Upper lobe of left lung (tissue), 6 donors: ENCODE measurements at regions not wholly inside any gene's neighbourhood (a gene's known extent, or its start where the extent isn't known, plus 50 kb on each side); places are given as distances from the start of the nearest gene placed in this dataset.

Source experiments
- ATAC-seq, 2 donors: fragments of 200-7000 bp; cut with Tn5 transposase; one replicate each; pipeline ENCODE4 v1.9.1; 2022; ENCODE audit warnings: mild to moderate bottlenecking in 2 of 2, moderate library complexity in 2 of 2; ENCODE audit not compliant: low FRiP score in 2 of 2
- DNase-seq, 2 donors: peaks; one replicate each; pipeline ENCODE4 v3.0.0-alpha.2; 2019 to 2020
- H3K27ac ChIP-seq, 4 donors: fragments of 200-600 bp; sonication (generic); one replicate each; pipeline ENCODE4 v1.5.1; 2016 to 2019
- H3K27me3 ChIP-seq, 4 donors: fragments of 200-600 bp; sonication (generic); one replicate each; pipeline ENCODE4 v1.5.1; 2017 to 2019
- H3K36me3 ChIP-seq, 4 donors: fragments of 200-600 bp; sonication (generic); one replicate each; pipeline ENCODE4 v1.5.1; 2016 to 2019
- H3K4me1 ChIP-seq, 4 donors: fragments of 200-600 bp; sonication (generic); one replicate each; pipeline ENCODE4 v1.5.1; 2018 to 2019
- H3K4me3 ChIP-seq, 4 donors: fragments of 200-600 bp; sonication (generic); one replicate each; pipeline ENCODE4 v1.5.1; 2017 to 2019; ENCODE audit warnings: mild to moderate bottlenecking in 2 of 4, moderate library complexity in 1 of 4
- H3K9me3 ChIP-seq, 4 donors: fragments of 200-600 bp; sonication (generic); one replicate each; pipeline ENCODE4 v1.5.1; 2018 to 2019
- EP300 ChIP-seq, 4 donors: sonication (generic); formaldehyde crosslinking; IDR thresholded peaks; one replicate each; pipeline ENCODE4 v1.5.1; 2017; ENCODE audit warnings: antibody characterized with exemption in 4 of 4, control low read depth in 2 of 4
- POLR2A ChIP-seq, 4 donors: fragments of 450-650 bp; IDR thresholded peaks; one replicate each; pipeline ENCODE4 v1.5.1; 2016 to 2017; ENCODE audit warnings: antibody characterized with exemption in 4 of 4, mild to moderate bottlenecking in 2 of 4
- POLR2AphosphoS5 ChIP-seq, 2 donors: sonication (generic); formaldehyde crosslinking; IDR thresholded peaks; one replicate each; pipeline ENCODE4 v1.5.1; 2017; ENCODE audit warnings: antibody characterized with exemption in 2 of 2
- WGBS, 2 donors: methylation state at CpG; one replicate each; pipeline ENCODE4 v1.1.5; 2017 to 2018; 5-methylcytosine and 5-hydroxymethylcytosine counted together
- TF ChIP-seq, protein P1 (sequence below), 6 experiments: fragments of 450-650 bp in 4 of 6; fragments of 200-600 bp in 2 of 6; sonication (generic) in 2 of 6; IDR thresholded peaks; one replicate each; pipeline ENCODE4 v1.5.1; 2016 to 2019; ENCODE audit warnings: antibody characterized with exemption in 6 of 6
- donor health status: DM: no; HTN: no; CAD: no; lungs with moderate emphysema.
- donor health status: DM: no; HTN: yes; CAD: no; lungs with severe emphysema.

DNA sequence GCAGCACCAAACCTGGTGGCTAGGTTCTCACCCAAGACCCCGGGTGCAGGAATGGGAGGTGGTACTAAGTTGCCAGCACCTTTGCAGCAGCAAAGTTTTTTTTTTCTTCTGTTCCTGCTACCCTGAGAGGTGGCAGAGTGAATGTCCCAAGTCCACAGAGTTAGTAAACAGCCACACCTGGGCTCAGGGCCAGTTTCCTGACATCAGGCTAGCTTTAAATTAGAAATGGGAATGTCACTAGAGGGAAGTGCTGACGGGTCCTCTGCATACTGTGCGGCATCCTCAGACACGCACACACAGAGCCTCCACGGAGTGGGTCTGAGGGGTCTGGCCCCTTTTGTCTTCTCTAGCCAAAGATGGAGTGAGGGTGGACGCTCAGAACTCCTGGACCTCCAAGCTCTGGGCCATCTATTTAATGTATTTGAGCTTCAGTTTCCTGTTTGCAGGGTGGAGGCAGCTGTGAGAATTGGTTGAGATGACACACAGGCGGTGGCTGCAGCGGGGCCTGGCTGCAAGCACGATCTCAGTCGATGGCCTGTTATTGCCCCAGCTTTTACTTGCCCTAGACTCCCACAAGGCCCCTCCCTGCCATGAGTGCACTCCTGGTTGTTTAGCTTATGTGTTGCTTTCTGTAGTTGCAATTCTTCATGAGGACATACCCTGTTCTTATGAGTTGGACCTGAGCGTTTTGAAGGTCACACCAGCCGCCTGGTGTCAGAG lies 751.4 kb upstream of the HS6ST1 start:
- no peak overlapping the region for H3K4me3 ChIP-seq
- H3K27me3 ChIP-seq, result no peaks in the 10 kb centered on the region
- no peaks in the 10 kb centered on the region for H3K9me3 ChIP-seq
- H3K27ac ChIP-seq, result no peak overlapping the region
- WGBS, 2 donors, result 69 to 84% methylated on average over 7 to 11 of the region's 12 CpGs
- ATAC-seq (no peak), DNase-seq (no peak)
- no peaks in the 10 kb centered on the region for H3K4me1 ChIP-seq
- TF ChIP-seq, protein P1, sequence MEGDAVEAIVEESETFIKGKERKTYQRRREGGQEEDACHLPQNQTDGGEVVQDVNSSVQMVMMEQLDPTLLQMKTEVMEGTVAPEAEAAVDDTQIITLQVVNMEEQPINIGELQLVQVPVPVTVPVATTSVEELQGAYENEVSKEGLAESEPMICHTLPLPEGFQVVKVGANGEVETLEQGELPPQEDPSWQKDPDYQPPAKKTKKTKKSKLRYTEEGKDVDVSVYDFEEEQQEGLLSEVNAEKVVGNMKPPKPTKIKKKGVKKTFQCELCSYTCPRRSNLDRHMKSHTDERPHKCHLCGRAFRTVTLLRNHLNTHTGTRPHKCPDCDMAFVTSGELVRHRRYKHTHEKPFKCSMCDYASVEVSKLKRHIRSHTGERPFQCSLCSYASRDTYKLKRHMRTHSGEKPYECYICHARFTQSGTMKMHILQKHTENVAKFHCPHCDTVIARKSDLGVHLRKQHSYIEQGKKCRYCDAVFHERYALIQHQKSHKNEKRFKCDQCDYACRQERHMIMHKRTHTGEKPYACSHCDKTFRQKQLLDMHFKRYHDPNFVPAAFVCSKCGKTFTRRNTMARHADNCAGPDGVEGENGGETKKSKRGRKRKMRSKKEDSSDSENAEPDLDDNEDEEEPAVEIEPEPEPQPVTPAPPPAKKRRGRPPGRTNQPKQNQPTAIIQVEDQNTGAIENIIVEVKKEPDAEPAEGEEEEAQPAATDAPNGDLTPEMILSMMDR (IDR thresholded peaks at IDR 0.05), result no peak
- TF ChIP-seq EP300 (IDR thresholded peaks at IDR 0.05) (no peak), POLR2A (IDR thresholded peaks at IDR 0.05) (no peak), POLR2AphosphoS5 (IDR thresholded peaks at IDR 0.05) (no peak)
- no peaks in the 10 kb centered on the region for H3K36me3 ChIP-seq

DNA sequence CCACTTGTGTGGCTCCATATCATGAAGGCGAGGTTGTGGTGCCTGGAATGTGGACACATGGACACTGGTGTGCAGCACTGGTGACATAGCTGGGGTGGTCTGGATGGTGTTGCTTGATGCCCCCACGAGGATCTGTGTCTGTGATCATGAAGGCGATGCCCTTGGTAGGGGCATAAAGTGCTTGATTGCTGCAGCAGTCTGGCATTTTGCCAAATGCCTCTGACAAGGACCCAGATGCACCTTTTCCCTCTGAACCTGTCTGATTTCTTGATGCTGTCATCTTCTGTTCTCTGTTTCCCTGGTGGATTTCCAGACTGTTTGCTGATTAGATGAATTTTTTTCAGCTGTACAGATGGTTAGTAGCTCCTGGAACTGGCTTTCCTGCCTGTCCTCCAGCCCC lies 752.0 kb upstream of the HS6ST1 start:
- WGBS, 2 donors, result 74% methylated on average over 3 of the region's 3 CpGs; no CpG with 5 or more reads in 1 of the 2 donors
- H3K4me3 ChIP-seq, result no peak overlapping the region
- ATAC-seq, result no peak
- H3K27me3 ChIP-seq, result no peaks in the 10 kb centered on the region
- no peak overlapping the region for H3K27ac ChIP-seq
- no peaks in the 10 kb centered on the region for H3K9me3 ChIP-seq
- no peak for TF ChIP-seq POLR2A (IDR thresholded peaks at IDR 0.05)
- H3K36me3 ChIP-seq, result no peaks in the 10 kb centered on the region
- no peak for DNase-seq
- H3K4me1 ChIP-seq, result no peaks in the 10 kb centered on the region

DNA sequence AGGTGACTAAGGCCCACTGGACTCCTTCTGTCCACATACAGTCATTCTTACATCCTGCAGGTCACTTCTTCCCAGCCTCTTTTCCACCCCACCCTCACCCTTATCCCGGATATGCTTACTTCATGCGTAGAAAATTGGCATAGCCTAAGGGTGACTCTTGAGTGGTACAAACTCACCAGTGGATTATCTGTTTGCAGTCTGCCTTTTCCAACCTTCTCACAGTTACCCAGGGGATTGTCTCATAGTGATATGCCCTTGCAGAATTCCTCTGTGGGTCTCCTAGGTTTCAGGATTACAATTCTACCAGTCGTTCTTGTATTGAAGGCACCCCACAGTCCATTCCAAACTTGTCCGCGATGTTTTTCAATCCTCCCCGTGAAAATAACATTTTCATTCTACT lies 752.9 kb upstream of the HS6ST1 start:
- no peaks in the 10 kb centered on the region for H3K27me3 ChIP-seq
- no peak overlapping the region for H3K4me3 ChIP-seq
- no peak overlapping the region for H3K27ac ChIP-seq
- H3K36me3 ChIP-seq, result no peaks in the 10 kb centered on the region
- WGBS, 2 donors, result 91 to 97% methylated on average over 6 of the region's 6 CpGs
- no peak for DNase-seq
- TF ChIP-seq POLR2AphosphoS5 (IDR thresholded peaks at IDR 0.05) (no peak), EP300 (IDR thresholded peaks at IDR 0.05) (no peak), POLR2A (IDR thresholded peaks at IDR 0.05) (no peak)
- TF ChIP-seq, protein P1 (IDR thresholded peaks at IDR 0.05), result no peak
- no peaks in the 10 kb centered on the region for H3K4me1 ChIP-seq
- no peaks in the 10 kb centered on the region for H3K9me3 ChIP-seq
- no peak for ATAC-seq

DNA sequence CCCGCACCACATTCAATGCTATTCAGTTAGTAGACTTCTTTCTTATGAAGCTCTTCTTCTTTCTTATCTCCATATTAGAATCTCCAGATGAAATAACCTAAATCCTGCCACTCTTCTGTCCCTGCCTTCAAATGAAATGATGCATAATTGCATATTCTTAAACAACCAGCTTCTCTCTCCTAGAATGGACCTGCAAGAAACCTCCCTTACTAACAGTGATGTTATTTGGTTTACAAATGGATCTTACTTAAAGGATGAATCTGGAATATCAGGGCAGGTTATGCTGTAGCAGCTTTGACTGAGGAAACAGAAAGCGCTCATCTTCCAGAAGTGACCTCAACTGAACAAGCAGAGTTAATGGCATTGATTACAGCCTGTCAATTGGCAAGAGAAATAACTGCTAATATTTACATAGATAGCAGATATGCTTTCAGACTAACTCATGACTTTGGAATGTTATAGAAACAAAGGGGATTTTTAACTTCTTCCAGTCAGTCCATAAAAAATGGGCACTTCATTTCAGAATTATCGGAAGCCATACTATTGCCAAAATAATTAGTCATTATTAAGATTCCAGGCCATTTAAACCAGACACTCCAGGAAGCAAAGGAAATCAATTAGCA lies 755.7 kb upstream of the HS6ST1 start:
- no peaks in the 10 kb centered on the region for H3K27me3 ChIP-seq
- no peaks in the 10 kb centered on the region for H3K9me3 ChIP-seq
- WGBS, 2 donors, result 73 to 81% methylated on average over 3 of the region's 3 CpGs
- ATAC-seq (no peak), DNase-seq (no peak)
- no peaks in the 10 kb centered on the region for H3K36me3 ChIP-seq
- no peak overlapping the region for H3K4me3 ChIP-seq
- H3K4me1 ChIP-seq, result no peaks in the 10 kb centered on the region
- TF ChIP-seq, protein P1 (IDR thresholded peaks at IDR 0.05), result no peak
- TF ChIP-seq POLR2A (IDR thresholded peaks at IDR 0.05), result no peak
- no peak for TF ChIP-seq EP300 (IDR thresholded peaks at IDR 0.05)
- TF ChIP-seq POLR2AphosphoS5 (IDR thresholded peaks at IDR 0.05), result no peak
- H3K27ac ChIP-seq, result no peak overlapping the region

DNA sequence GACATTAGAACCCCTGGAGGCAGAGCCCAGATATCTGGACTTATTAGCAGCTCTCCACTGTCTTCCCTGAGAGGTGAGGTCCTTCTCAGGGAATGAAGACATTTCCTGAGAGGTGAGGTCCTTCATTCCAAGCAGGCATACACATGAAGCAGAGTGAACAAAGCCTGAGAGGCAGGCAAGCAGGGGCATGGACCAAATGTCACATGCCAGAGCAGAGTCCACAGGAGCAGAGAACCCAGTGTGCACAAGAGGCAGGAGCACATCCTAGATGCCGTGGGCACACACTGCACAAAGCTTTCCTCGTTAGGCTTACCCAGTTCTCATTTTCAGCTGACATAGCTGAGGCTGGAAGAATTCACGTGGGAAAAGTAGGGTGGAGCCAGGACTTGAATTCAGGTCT lies 759.9 kb upstream of the HS6ST1 start:
- H3K36me3 ChIP-seq, result no peaks in the 10 kb centered on the region

More for the DNA sequence above, 759.9 kb upstream of the HS6ST1 start:
- Histone ChIP-seq H3K4me1 (no peaks in the 10 kb centered on the region), H3K9me3 (no peaks in the 10 kb centered on the region), H3K4me3 (no peak overlapping the region), H3K27me3 (no peaks in the 10 kb centered on the region), H3K27ac (no peak overlapping the region)
- DNase-seq (no peak), ATAC-seq (no peak)
- WGBS, 2 donors, result 81 to 86% methylated on average over 3 of the region's 3 CpGs
- no peak for TF ChIP-seq POLR2AphosphoS5 (IDR thresholded peaks at IDR 0.05)
- no peak for TF ChIP-seq POLR2A (IDR thresholded peaks at IDR 0.05)
- no peak for TF ChIP-seq EP300 (IDR thresholded peaks at IDR 0.05)
- TF ChIP-seq, protein P1 (IDR thresholded peaks at IDR 0.05), result no peak
